ENCODE measurements at regions not wholly inside any gene's neighbourhood (a gene's known extent, or its start where the extent isn't known, plus 50 kb on each side); places are given as distances from the start of the nearest gene placed in this dataset.

DNA sequence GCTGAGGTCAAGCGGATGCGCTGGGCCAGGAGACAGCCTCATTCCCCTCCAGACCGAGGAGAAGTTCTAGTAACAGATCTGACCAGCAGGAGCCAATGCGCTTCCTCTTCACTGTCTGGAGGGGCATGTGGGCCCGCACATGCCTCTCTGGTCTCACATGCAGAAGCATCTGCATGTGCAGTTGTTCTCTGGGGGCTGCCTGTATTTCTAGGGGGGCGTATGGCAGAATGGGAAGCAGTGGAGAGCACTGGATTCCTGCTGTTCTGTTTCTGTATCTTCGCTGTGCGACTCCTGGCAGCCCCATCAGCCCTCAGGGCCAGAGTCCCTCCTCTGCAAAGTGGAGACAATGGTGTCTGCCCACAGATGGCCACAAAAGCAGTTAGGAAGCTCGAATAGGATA lies 170.4 kb upstream of the IQSEC1 start:
- no peak for DNase-seq (ENCODE audit: low read depth in 1 of 2, low spot score in 1 of 2)
- TF ChIP-seq, protein P1, sequence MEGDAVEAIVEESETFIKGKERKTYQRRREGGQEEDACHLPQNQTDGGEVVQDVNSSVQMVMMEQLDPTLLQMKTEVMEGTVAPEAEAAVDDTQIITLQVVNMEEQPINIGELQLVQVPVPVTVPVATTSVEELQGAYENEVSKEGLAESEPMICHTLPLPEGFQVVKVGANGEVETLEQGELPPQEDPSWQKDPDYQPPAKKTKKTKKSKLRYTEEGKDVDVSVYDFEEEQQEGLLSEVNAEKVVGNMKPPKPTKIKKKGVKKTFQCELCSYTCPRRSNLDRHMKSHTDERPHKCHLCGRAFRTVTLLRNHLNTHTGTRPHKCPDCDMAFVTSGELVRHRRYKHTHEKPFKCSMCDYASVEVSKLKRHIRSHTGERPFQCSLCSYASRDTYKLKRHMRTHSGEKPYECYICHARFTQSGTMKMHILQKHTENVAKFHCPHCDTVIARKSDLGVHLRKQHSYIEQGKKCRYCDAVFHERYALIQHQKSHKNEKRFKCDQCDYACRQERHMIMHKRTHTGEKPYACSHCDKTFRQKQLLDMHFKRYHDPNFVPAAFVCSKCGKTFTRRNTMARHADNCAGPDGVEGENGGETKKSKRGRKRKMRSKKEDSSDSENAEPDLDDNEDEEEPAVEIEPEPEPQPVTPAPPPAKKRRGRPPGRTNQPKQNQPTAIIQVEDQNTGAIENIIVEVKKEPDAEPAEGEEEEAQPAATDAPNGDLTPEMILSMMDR (IDR thresholded peaks at IDR 0.05; ENCODE audit: insufficient read depth, low read length) = no peak
- TF ChIP-seq SPI1 (IDR thresholded peaks at IDR 0.05; ENCODE audit: borderline replicate concordance, low read depth) = no peak
- no peak for TF ChIP-seq POLR2AphosphoS5 (IDR thresholded peaks at IDR 0.05; ENCODE audit: low read depth)
- no peak for TF ChIP-seq GABPA (IDR thresholded peaks at IDR 0.05; ENCODE audit: low read depth)
- TF ChIP-seq, protein P2, sequence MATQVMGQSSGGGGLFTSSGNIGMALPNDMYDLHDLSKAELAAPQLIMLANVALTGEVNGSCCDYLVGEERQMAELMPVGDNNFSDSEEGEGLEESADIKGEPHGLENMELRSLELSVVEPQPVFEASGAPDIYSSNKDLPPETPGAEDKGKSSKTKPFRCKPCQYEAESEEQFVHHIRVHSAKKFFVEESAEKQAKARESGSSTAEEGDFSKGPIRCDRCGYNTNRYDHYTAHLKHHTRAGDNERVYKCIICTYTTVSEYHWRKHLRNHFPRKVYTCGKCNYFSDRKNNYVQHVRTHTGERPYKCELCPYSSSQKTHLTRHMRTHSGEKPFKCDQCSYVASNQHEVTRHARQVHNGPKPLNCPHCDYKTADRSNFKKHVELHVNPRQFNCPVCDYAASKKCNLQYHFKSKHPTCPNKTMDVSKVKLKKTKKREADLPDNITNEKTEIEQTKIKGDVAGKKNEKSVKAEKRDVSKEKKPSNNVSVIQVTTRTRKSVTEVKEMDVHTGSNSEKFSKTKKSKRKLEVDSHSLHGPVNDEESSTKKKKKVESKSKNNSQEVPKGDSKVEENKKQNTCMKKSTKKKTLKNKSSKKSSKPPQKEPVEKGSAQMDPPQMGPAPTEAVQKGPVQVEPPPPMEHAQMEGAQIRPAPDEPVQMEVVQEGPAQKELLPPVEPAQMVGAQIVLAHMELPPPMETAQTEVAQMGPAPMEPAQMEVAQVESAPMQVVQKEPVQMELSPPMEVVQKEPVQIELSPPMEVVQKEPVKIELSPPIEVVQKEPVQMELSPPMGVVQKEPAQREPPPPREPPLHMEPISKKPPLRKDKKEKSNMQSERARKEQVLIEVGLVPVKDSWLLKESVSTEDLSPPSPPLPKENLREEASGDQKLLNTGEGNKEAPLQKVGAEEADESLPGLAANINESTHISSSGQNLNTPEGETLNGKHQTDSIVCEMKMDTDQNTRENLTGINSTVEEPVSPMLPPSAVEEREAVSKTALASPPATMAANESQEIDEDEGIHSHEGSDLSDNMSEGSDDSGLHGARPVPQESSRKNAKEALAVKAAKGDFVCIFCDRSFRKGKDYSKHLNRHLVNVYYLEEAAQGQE (IDR thresholded peaks at IDR 0.05; ENCODE audit: insufficient replicate concordance, low read depth) = no peak
- H3K27me3 ChIP-seq (ENCODE audit: insufficient read depth, poor library complexity, severe bottlenecking) = peaks cover 8% of the 10 kb centered on the region

DNA sequence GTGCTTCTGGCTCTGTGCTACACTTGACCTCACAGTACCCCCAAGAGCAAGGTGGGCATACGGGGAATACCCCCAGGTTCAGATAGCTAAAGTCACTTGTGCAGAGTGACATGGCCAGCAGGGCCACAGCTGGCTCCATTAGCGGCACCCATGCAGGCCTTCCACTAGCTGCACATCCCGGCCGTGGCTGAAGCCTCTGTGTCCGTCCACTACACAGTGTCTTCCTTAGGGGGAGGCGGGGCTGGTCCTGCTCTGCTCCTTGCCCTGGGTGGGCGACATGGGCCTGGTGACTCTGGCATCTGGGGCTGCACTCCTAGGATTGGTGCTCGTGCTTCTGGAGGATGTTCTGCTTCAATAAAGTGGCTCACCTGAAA lies 169.1 kb upstream of the IQSEC1 start:
- H3K27ac ChIP-seq (replicated peaks) = no peak overlapping the region
- H3K4me3 ChIP-seq (replicated peaks; ENCODE audit: insufficient read depth, low read length) = no peak overlapping the region
- no peak for DNase-seq (ENCODE audit: low read depth in 1 of 2, low spot score in 1 of 2)
- H3K27me3 ChIP-seq (ENCODE audit: insufficient read depth, poor library complexity, severe bottlenecking) = peaks cover 8% of the 10 kb centered on the region
- TF ChIP-seq, protein P1 (IDR thresholded peaks at IDR 0.05; ENCODE audit: insufficient read depth, low read length) = no peak
- TF ChIP-seq GABPA (IDR thresholded peaks at IDR 0.05; ENCODE audit: low read depth) (no peak), SPI1 (IDR thresholded peaks at IDR 0.05; ENCODE audit: borderline replicate concordance, low read depth) (no peak), POLR2AphosphoS5 (IDR thresholded peaks at IDR 0.05; ENCODE audit: low read depth) (no peak)
- TF ChIP-seq, protein P2 (IDR thresholded peaks at IDR 0.05; ENCODE audit: insufficient replicate concordance, low read depth) = no peak

More for the DNA sequence above, 170.4 kb upstream of the IQSEC1 start:
- H3K27ac ChIP-seq (replicated peaks) = no peak overlapping the region
- no peak overlapping the region for H3K4me3 ChIP-seq (replicated peaks; ENCODE audit: insufficient read depth, low read length)

DNA sequence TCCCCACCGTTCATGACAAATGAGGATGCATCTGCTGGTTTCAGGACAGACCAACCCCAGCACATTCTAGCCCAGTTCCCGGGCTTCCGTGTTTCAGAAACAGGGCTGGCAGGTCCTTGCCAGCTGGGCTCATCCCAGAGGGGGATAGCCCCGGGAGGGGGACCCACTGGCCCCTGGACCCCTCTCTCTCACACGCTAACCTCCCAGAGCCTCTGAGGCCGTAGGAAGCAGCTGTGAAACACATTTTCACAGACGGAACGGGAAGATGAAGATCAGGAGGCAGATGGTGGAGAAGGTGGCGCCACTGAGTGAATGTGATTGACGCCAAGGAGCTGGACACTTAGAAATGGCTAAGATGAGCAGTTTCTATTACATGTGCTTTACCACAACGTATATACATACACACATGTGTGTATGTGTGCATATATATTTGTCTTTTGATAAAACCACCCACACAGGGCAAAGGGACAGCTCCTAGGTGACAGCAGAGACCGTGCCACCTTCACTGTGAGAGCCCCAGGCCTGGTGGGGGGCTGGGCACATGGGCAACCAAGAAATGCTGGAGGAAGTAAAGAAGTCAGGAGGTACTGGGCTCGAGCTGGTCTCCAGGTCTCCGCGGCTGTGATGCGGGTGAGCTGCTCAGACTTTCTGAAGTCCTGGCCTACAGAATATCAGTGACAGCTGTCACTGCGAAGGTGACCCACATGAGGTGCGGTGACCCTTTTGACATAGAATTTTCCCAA lies 168.6 kb upstream of the IQSEC1 start:
- Histone ChIP-seq H3K27ac (replicated peaks) (no peak overlapping the region), H3K27me3 (ENCODE audit: insufficient read depth, poor library complexity, severe bottlenecking) (peaks cover 7% of the 10 kb centered on the region), H3K4me3 (replicated peaks; ENCODE audit: insufficient read depth, low read length) (no peak overlapping the region)
- no peak for TF ChIP-seq SPI1 (IDR thresholded peaks at IDR 0.05; ENCODE audit: borderline replicate concordance, low read depth)
- TF ChIP-seq POLR2AphosphoS5 (IDR thresholded peaks at IDR 0.05; ENCODE audit: low read depth) = no peak
- TF ChIP-seq, protein P2 (IDR thresholded peaks at IDR 0.05; ENCODE audit: insufficient replicate concordance, low read depth) = no peak
- TF ChIP-seq, protein P1 (IDR thresholded peaks at IDR 0.05; ENCODE audit: insufficient read depth, low read length) = no peak
- TF ChIP-seq GABPA (IDR thresholded peaks at IDR 0.05; ENCODE audit: low read depth) = no peak
- DNase-seq (ENCODE audit: low read depth in 1 of 2, low spot score in 1 of 2) = no peak

All from HL-60 (cell line).